ENCODE measurements at regions not wholly inside any gene's neighbourhood (a gene's known extent, or its start where the extent isn't known, plus 50 kb on each side); places are given as distances from the start of the nearest gene placed in this dataset.

- no peak overlapping the region for H3K9ac ChIP-seq (ENCODE audit: low read length)
- no peak overlapping the region for H3K4me3 ChIP-seq (ENCODE audit: low read length)
- no peaks in the 10 kb centered on the region for H3K9me2 ChIP-seq (ENCODE audit: insufficient read depth, low read length)
- no peak overlapping the region for H2AFZ ChIP-seq (ENCODE audit: low read depth, low read length)
- no peaks in the 10 kb centered on the region for H3K9me3 ChIP-seq (ENCODE audit: low read length)
- H3K79me2 ChIP-seq (replicated peaks; ENCODE audit: insufficient read depth, low read length): no peaks in the 10 kb centered on the region
- H3K27me3 ChIP-seq (ENCODE audit: insufficient read depth, low read depth, low read length): no peaks in the 10 kb centered on the region
- TF ChIP-seq POLR2AphosphoS5 (IDR thresholded peaks at IDR 0.05) (no peak), EP300 (conservative IDR thresholded peaks at IDR 0.05; ENCODE audit: poor library complexity, severe bottlenecking) (no peak), EZH2 (IDR thresholded peaks at IDR 0.05; ENCODE audit: borderline replicate concordance, insufficient read depth, low read length, poor library complexity, severe bottlenecking) (no peak), CTCF (IDR thresholded peaks at IDR 0.05; ENCODE audit: poor library complexity, severe bottlenecking) (no peak), SMC3 (conservative IDR thresholded peaks at IDR 0.05; ENCODE audit: poor library complexity) (no peak), REST (IDR thresholded peaks at IDR 0.05; ENCODE audit: borderline replicate concordance) (no peak), TAF1 (IDR thresholded peaks at IDR 0.05; ENCODE audit: low read depth) (no peak), RAD21 (conservative IDR thresholded peaks at IDR 0.05) (no peak), MXI1 (conservative IDR thresholded peaks at IDR 0.05; ENCODE audit: poor library complexity, severe bottlenecking) (no peak)
- no peaks in the 10 kb centered on the region for H3K36me3 ChIP-seq (ENCODE audit: insufficient read depth, low read length)
- H3K27ac ChIP-seq (ENCODE audit: low read length): no peak overlapping the region
- no peak overlapping the region for H3K4me2 ChIP-seq (ENCODE audit: low read length)
- H4K20me1 ChIP-seq (ENCODE audit: insufficient read depth): no peaks in the 10 kb centered on the region
- no peaks in the 10 kb centered on the region for H3F3A ChIP-seq (ENCODE audit: insufficient read depth, low read length, poor library complexity, severe bottlenecking)
Measured at GRCh38 chr7:85423209-85423895, 236.5 kb upstream of the SEMA3D start.

DNA sequence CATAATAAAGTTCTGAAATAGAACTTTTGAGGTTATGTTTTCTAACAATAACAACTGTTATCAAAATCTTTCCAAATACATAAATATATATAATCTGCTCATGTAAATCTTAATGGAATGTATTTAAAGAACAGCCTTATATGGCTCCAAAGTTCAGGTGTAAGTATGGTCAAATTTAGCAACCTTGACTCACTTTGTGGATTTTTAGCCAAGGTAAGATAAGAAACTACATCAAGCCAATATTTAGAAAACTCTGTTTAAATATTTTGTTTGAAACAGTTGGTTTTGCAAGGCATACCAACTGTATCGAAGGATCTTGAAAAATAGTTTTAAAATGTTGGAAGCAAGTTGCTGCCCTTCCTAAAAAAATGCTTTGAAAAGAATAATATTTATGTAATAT lies 228.9 kb upstream of the SEMA3D start:
- no peak overlapping the region for H3K9ac ChIP-seq (ENCODE audit: low read length)
- no peak for TF ChIP-seq EZH2 (IDR thresholded peaks at IDR 0.05; ENCODE audit: borderline replicate concordance, insufficient read depth, low read length, poor library complexity, severe bottlenecking)
- no peak for TF ChIP-seq POLR2AphosphoS5 (IDR thresholded peaks at IDR 0.05)
- TF ChIP-seq RAD21 (conservative IDR thresholded peaks at IDR 0.05): no peak
- TF ChIP-seq EP300 (conservative IDR thresholded peaks at IDR 0.05; ENCODE audit: poor library complexity, severe bottlenecking): no peak
- TF ChIP-seq REST (IDR thresholded peaks at IDR 0.05; ENCODE audit: borderline replicate concordance): no peak
- no peaks in the 10 kb centered on the region for H3F3A ChIP-seq (ENCODE audit: insufficient read depth, low read length, poor library complexity, severe bottlenecking)
- H3K9me2 ChIP-seq (ENCODE audit: insufficient read depth, low read length): no peaks in the 10 kb centered on the region
- no peaks in the 10 kb centered on the region for H3K36me3 ChIP-seq (ENCODE audit: insufficient read depth, low read length)
- no peaks in the 10 kb centered on the region for H3K79me2 ChIP-seq (replicated peaks; ENCODE audit: insufficient read depth, low read length)
- H2AFZ ChIP-seq (ENCODE audit: low read depth, low read length): no peak overlapping the region
- H3K27me3 ChIP-seq (ENCODE audit: insufficient read depth, low read depth, low read length): no peaks in the 10 kb centered on the region
- H3K4me2 ChIP-seq (ENCODE audit: low read length): no peak overlapping the region
- no peak overlapping the region for H3K27ac ChIP-seq (ENCODE audit: low read length)
- H4K20me1 ChIP-seq (ENCODE audit: insufficient read depth): no peaks in the 10 kb centered on the region
- no peak overlapping the region for H3K4me3 ChIP-seq (ENCODE audit: low read length)
- no peaks in the 10 kb centered on the region for H3K9me3 ChIP-seq (ENCODE audit: low read length)
